ENCODE measurements at regions not wholly inside any gene's neighbourhood (a gene's known extent, or its start where the extent isn't known, plus 50 kb on each side); places are given as distances from the start of the nearest gene placed in this dataset.

DNA sequence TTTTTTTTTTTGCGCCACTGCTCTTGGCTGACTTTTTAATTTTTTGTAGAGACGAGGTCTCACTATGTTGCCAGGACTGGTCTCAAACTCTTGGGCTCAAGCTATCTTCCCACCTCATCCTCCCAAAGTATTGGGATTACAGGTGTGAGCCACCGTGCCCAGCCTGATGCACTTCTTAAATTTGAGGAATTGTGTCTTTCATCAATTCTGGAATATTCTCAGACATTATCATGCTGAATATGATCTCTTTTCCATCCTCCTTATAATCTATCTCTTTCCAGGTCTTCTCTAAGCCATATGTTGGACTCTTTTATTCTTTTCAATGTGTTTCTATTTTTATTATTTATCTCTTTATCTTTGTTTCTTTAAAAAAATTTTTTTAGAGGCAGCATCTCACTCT is 196.2 kb upstream of the IER5L start:
- no peak for TF ChIP-seq CTCF (IDR thresholded peaks at IDR 0.05 in 4 of 5, conservative IDR thresholded peaks at IDR 0.05 in 1 of 5)
- TF ChIP-seq POLR2A (IDR thresholded peaks at IDR 0.05) = no peak
